Loucy (cell line): ENCODE measurements at regions not wholly inside any gene's neighbourhood (a gene's known extent, or its start where the extent isn't known, plus 50 kb on each side); places are given as distances from the start of the nearest gene placed in this dataset.

Source experiments
- EZH2phosphoT487 ChIP-seq: fragments of 200-600 bp; IDR thresholded peaks from 2 replicates; pipeline ENCODE4 v1.6.1; 2018; ENCODE audit warnings: antibody characterized with exemption, mild to moderate bottlenecking, moderate library complexity, borderline replicate concordance
- TF ChIP-seq, protein P1 (sequence below): fragments of 200-600 bp; sonication (generic); conservative IDR thresholded peaks from 2 replicates; pipeline ENCODE4 v1.5.1; 2014; ENCODE audit warnings: mild to moderate bottlenecking, antibody characterized with exemption, low read length

DNA sequence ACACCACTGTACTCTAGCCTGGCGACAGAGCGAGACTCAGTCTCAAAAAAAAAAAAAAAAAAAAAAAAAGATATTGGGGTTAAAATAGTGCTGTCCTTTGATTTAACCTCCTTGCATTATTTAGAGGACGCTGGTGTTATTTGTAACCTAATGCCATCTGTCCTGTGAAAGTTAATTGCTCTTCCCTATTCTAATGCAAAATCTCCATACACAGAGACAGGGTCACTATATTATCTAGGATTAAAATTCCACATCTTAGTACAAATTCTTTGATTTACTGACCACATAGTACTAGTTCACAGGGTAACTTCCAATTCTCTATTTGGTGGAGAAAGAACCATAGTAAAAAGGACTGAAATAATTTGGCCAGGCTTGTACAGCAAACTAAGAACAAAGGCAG lies 184.2 kb upstream of the STEAP4 start:
- TF ChIP-seq, protein P1, sequence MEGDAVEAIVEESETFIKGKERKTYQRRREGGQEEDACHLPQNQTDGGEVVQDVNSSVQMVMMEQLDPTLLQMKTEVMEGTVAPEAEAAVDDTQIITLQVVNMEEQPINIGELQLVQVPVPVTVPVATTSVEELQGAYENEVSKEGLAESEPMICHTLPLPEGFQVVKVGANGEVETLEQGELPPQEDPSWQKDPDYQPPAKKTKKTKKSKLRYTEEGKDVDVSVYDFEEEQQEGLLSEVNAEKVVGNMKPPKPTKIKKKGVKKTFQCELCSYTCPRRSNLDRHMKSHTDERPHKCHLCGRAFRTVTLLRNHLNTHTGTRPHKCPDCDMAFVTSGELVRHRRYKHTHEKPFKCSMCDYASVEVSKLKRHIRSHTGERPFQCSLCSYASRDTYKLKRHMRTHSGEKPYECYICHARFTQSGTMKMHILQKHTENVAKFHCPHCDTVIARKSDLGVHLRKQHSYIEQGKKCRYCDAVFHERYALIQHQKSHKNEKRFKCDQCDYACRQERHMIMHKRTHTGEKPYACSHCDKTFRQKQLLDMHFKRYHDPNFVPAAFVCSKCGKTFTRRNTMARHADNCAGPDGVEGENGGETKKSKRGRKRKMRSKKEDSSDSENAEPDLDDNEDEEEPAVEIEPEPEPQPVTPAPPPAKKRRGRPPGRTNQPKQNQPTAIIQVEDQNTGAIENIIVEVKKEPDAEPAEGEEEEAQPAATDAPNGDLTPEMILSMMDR: no peak
- TF ChIP-seq EZH2phosphoT487: no peak
